BJ (cell line): ENCODE measurements at regions not wholly inside any gene's neighbourhood (a gene's known extent, or its start where the extent isn't known, plus 50 kb on each side); places are given as distances from the start of the nearest gene placed in this dataset.

Experiments
- CTCF ChIA-PET: fragments of 350-600 bp; formaldehyde crosslinking; extraction: SDS; loops from one replicate; lab custom pipeline; 2021; ENCODE audit warnings: antibody characterized with exemption, inconsistent platforms; lab: Yijun Ruan, JAX
- POLR2A ChIA-PET: fragments of 300-600 bp; sonication (Branson Sonifier 250); formaldehyde crosslinking; extraction: SDS; loops from one replicate; lab custom pipeline; 2021; ENCODE audit warnings: antibody characterized with exemption; lab: Charles Lee
- DNase-seq: peaks from one replicate; pipeline ENCODE4 v3.0.0-alpha.2; 2011; ENCODE audit warnings: low read depth
- H3K27me3 ChIP-seq: 2 replicates; pipeline ENCODE4 v1.6.0; 2011; ENCODE audit warnings: low read length; ENCODE audit not compliant: control insufficient read depth, insufficient read depth
- H3K36me3 ChIP-seq: 2 replicates; pipeline ENCODE4 v1.5.1; 2011; ENCODE audit warnings: low read length; ENCODE audit not compliant: control insufficient read depth, insufficient read depth
- H3K4me3 ChIP-seq: 2 replicates; pipeline ENCODE4 v1.5.1; 2011; ENCODE audit warnings: low read depth, mild to moderate bottlenecking, control low read depth, low read length
- CTCF ChIP-seq: IDR thresholded peaks from 2 replicates; pipeline ENCODE4 v1.5.1; 2011; ENCODE audit warnings: low read depth, mild to moderate bottlenecking, control low read depth, inconsistent platforms, low read length, moderate library complexity; ENCODE audit not compliant: insufficient read depth

DNA sequence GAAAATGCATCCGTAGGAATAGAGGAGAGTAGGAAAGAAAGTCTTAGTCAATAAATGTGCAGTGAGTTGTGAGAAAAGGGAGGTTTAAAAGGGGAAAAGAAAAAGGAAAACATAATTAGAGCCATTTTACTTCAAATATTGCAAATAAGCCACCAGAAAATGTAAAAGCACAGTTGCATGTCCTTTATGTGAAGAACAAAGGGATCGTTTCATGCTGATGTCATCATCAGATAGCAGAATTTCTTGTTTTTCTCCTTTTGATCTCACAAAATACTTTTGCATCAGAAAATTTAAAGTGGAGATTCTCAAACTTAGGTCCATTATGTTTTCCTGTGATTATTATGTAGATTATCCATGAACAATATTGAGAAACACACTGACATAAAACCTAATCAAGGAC lies 166.7 kb downstream of the HAO1 start:
- ChIA-PET CTCF (no interaction called here), POLR2A (no interaction called here)
- Histone ChIP-seq H3K4me3 (no peak overlapping the region), H3K27me3 (no peaks in the 10 kb centered on the region), H3K36me3 (no peaks in the 10 kb centered on the region)
- no peak for TF ChIP-seq CTCF
- no peak for DNase-seq

DNA sequence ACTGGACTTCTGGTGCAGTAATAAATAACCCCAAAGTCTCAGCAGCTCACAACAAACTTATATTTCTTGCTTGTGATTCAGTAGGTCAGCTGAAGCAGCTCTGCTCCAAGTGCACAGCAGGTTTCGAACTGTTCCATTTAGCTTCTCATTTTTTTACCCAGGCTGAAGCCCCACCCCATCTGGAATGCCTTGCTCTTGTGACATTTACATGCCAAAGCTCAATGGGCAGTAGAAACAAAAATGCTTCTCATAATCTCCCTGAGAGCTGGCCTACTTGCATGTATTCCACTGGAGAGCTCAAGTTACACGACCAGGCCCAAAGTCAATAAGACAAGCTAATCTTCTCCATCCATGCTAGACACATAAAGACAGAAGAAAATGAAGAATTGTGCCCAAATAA lies 165.2 kb downstream of the HAO1 start:
- no peak for DNase-seq
- no peak for TF ChIP-seq CTCF
- H3K27me3 ChIP-seq: no peaks in the 10 kb centered on the region
- no peaks in the 10 kb centered on the region for H3K36me3 ChIP-seq
- CTCF ChIA-PET: interaction anchor here (0.6 kb wide), 1 partner anchor 55 kb away, joined by 3 read pairs; no protein-coding TSS in a partner anchor
- no peak overlapping the region for H3K4me3 ChIP-seq
- POLR2A ChIA-PET: interaction anchor here (0.5 kb wide), 1 partner anchor 1241 kb away, joined by 4 read pairs; no protein-coding TSS in a partner anchor

DNA sequence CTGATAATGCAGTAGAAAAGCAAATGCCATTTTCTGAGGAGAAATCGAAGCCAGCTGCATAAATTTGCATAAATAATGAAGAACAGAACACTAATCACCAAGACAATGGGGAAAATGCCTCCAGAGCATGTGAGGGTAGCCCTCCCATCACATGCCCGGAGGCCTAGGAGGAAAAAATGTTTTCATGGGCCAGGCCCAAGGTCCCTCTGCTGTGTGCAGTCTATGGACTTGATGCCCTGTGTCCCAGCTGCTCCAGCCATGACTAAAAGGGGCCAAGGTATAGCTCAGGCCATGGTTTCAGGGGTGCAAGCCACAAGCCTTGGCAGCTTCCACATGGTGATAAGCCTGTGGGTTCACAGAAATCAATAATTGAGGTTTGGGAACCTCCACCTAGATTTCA lies 164.1 kb downstream of the HAO1 start:
- ChIA-PET POLR2A (no interaction called here), CTCF (no interaction called here)
- no peaks in the 10 kb centered on the region for H3K27me3 ChIP-seq
- no peak overlapping the region for H3K4me3 ChIP-seq
- H3K36me3 ChIP-seq: no peaks in the 10 kb centered on the region
- TF ChIP-seq CTCF: no peak
- DNase-seq: no peak

GRCh38 chr20:7790189-7790588 lies 150.1 kb downstream of the HAO1 start:
- POLR2A ChIA-PET: interaction anchor here (0.6 kb wide), 1 partner anchor 778 kb away, joined by 3 read pairs; no protein-coding TSS in a partner anchor
- DNase-seq: no peak
- CTCF ChIA-PET: no interaction called here

DNA sequence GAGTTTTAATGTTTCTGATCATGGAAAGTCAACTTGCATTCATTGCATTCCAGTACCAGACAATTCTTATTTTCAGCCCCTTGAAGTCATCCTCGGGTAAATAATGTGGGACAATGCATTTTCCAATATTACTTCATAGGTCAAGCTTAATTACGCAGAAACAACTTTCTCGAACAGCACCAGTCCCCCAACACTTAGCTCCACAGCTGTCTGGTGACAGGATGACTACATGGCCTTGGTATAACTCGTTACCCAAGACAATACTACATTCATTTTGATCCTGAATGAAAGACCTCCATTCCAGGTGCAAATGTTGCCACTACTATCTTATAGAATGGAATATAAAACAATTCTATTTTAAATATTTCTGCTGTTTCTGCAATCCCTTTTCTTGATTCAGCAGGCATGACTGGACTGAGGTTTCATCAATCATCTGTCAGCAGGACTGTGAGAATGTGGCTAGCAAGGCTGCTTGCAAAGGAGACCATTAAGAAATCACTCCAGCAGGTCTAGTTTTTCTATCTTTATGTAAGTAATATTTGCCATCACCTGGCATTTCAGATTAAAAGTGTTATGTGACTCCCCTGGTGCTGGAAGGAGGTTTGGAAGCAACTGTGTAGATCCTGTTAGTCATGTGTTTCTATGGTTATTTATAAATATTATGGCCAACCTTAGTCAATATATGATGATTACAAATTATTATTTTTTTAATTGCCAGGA lies 147.9 kb downstream of the HAO1 start:
- no peak overlapping the region for H3K4me3 ChIP-seq
- no peaks in the 10 kb centered on the region for H3K27me3 ChIP-seq
- no peaks in the 10 kb centered on the region for H3K36me3 ChIP-seq
- no peak for DNase-seq
- CTCF ChIA-PET: no interaction called here
- no peak for TF ChIP-seq CTCF
- POLR2A ChIA-PET: no interaction called here

More at GRCh38 chr20:7790189-7790588, 150.1 kb downstream of the HAO1 start:
- Histone ChIP-seq H3K27me3 (no peaks in the 10 kb centered on the region), H3K4me3 (no peak overlapping the region), H3K36me3 (no peaks in the 10 kb centered on the region)
- TF ChIP-seq CTCF: no peak
